H1 (cell line): ENCODE measurements at regions not wholly inside any gene's neighbourhood (a gene's known extent, or its start where the extent isn't known, plus 50 kb on each side); places are given as distances from the start of the nearest gene placed in this dataset.

Source experiments
- CTCF ChIA-PET: fragments of 300-600 bp; sonication (Branson Sonifier 250); formaldehyde crosslinking; loops from one replicate; lab custom pipeline; 2021; ENCODE audit not compliant: partially characterized antibody; lab: Charles Lee
- POLR2A ChIA-PET: fragments of 300-600 bp; sonication (Branson Sonifier 250); formaldehyde crosslinking; loops from one replicate; lab custom pipeline; 2021; ENCODE audit warnings: inconsistent platforms; ENCODE audit not compliant: partially characterized antibody; lab: Charles Lee
- DNase-seq, 2 experiments: peaks; one replicate each; pipeline versions ENCODE4 v3.0.0 to v3.0.0-alpha.2; 2010 to 2022; ENCODE audit warnings: low spot score in 2 of 2, low read depth in 1 of 2, mixed read lengths in 1 of 2
- FAIRE-seq: peaks from 2 replicates; lab custom pipeline; 2011; peaks lifted over from hg19 to GRCh38; lab: Jason Lieb, UNC
- H2AFZ ChIP-seq: 2 replicates; pipeline ENCODE4 v1.8.1; 2012; ENCODE audit warnings: low read length, inconsistent platforms
- H2AK5ac ChIP-seq: 2 replicates; pipeline ENCODE4 v1.6.1; 2013; ENCODE audit warnings: low read depth, low read length
- H2BK120ac ChIP-seq: replicated peaks from 2 replicates; pipeline ENCODE3; 2013; ENCODE audit warnings: low read depth, low read length, inconsistent platforms
- H2BK12ac ChIP-seq: 2 replicates; pipeline ENCODE4 v1.6.1; 2013; ENCODE audit warnings: low read depth, low read length
- H2BK15ac ChIP-seq: 2 replicates; pipeline ENCODE4 v1.6.1; 2013; ENCODE audit warnings: low read length
- H2BK20ac ChIP-seq: 2 replicates; pipeline ENCODE4 v1.6.1; 2013; ENCODE audit warnings: low read length
- H2BK5ac ChIP-seq: 2 replicates; pipeline ENCODE4 v1.6.1; 2013; ENCODE audit warnings: low read depth, low read length
- H3K14ac ChIP-seq: 2 replicates; pipeline ENCODE4 v1.6.1; 2013; ENCODE audit warnings: inconsistent platforms; ENCODE audit not compliant: insufficient read length
- H3K18ac ChIP-seq: 2 replicates; pipeline ENCODE4 v1.6.1; 2013; ENCODE audit warnings: low read length; ENCODE audit errors: extremely low read depth
- H3K23ac ChIP-seq: 2 replicates; pipeline ENCODE4 v1.6.1; 2013; ENCODE audit warnings: inconsistent platforms; ENCODE audit not compliant: insufficient read length
- H3K23me2 ChIP-seq: 2 replicates; pipeline ENCODE4 v1.6.1; 2013; ENCODE audit warnings: low read depth, low read length
- H3K27ac ChIP-seq: 2 replicates; pipeline ENCODE4 v1.6.1; 2011; ENCODE audit warnings: low read depth, low read length, inconsistent platforms
- H3K27me3 ChIP-seq, 4 experiments: replicated peaks in 1 of 4; 1 replicate in 1 of 4; 2 replicates in 3 of 4; pipeline versions ENCODE4 v1.6.1 to v1.8.1; 2011 to 2013; ENCODE audit warnings: low read length in 3 of 4, mild to moderate bottlenecking in 3 of 4, inconsistent platforms in 2 of 4, mixed read lengths in 2 of 4, moderate library complexity in 1 of 4; ENCODE audit not compliant: control insufficient read depth in 3 of 4, insufficient read depth in 3 of 4; ENCODE audit errors: extremely low read depth in 1 of 4
- H3K36me3 ChIP-seq, 4 experiments: 2 replicates each; pipeline versions ENCODE4 v1.6.1 to v1.8.1; 2011 to 2013; ENCODE audit warnings: mild to moderate bottlenecking in 4 of 4, low read length in 3 of 4, moderate library complexity in 2 of 4, control low read depth in 1 of 4, inconsistent platforms in 1 of 4; ENCODE audit not compliant: insufficient read depth in 4 of 4, control insufficient read depth in 2 of 4
- H3K4ac ChIP-seq: replicated peaks from 2 replicates; pipeline ENCODE3; 2013; ENCODE audit warnings: low read length, low read depth, mixed read lengths, inconsistent platforms; ENCODE audit not compliant: insufficient read length
- H3K4me1 ChIP-seq, 4 experiments: replicated peaks in 1 of 4; 1 replicate in 1 of 4; 2 replicates in 3 of 4; pipeline versions ENCODE4 v1.6.1 to v1.8.1; 2011 to 2013; ENCODE audit warnings: low read length in 3 of 4, inconsistent platforms in 2 of 4, mixed read lengths in 1 of 4; ENCODE audit not compliant: insufficient read depth in 4 of 4, control insufficient read depth in 3 of 4
- H3K4me2 ChIP-seq, 2 experiments: 2 replicates each; pipeline versions ENCODE4 v1.6.1 to v1.8.1; 2011 to 2013; ENCODE audit warnings: low read depth in 2 of 2, low read length in 2 of 2, control low read depth in 1 of 2, inconsistent platforms in 1 of 2, mild to moderate bottlenecking in 1 of 2; ENCODE audit not compliant: insufficient read depth in 1 of 2
- H3K4me3 ChIP-seq, 4 experiments: fragments of 200-600, 300-600 bp in 1 of 4; sonication (generic), shearing (Covaris generic), sonication (Bioruptor Twin) in 1 of 4; 2 replicates each; pipeline versions ENCODE4 v1.5.1 to v1.8.1; 2011 to 2016; ENCODE audit warnings: low read length in 4 of 4, low read depth in 3 of 4, control low read depth in 2 of 4, inconsistent platforms in 2 of 4, mild to moderate bottlenecking in 2 of 4, mixed read lengths in 1 of 4, moderate library complexity in 1 of 4; ENCODE audit not compliant: insufficient read depth in 2 of 4; ENCODE audit errors: extremely low read depth in 1 of 4
- H3K56ac ChIP-seq: replicated peaks from 2 replicates; pipeline ENCODE3; 2013; ENCODE audit warnings: low read depth, mild to moderate bottlenecking, mixed read lengths, low read length, inconsistent platforms; ENCODE audit not compliant: insufficient read length
- H3K79me1 ChIP-seq: 2 replicates; pipeline ENCODE4 v1.6.1; 2013; ENCODE audit warnings: low read depth, low read length, control low read depth
- H3K79me2 ChIP-seq, 2 experiments: 2 replicates each; pipeline versions ENCODE4 v1.6.1 to v1.8.1; 2012 to 2013; ENCODE audit warnings: low read length in 2 of 2, mild to moderate bottlenecking in 2 of 2, inconsistent platforms in 1 of 2; ENCODE audit not compliant: insufficient read depth in 2 of 2, control insufficient read depth in 1 of 2
- H3K9ac ChIP-seq, 4 experiments: replicated peaks in 1 of 4; 1 replicate in 1 of 4; 2 replicates in 3 of 4; pipeline versions ENCODE4 v1.6.1 to v1.8.1; 2011 to 2013; ENCODE audit warnings: low read depth in 3 of 4, low read length in 3 of 4, control low read depth in 2 of 4, mild to moderate bottlenecking in 2 of 4, moderate library complexity in 2 of 4, inconsistent platforms in 1 of 4; ENCODE audit errors: extremely low read depth in 1 of 4
- H3K9me3 ChIP-seq, 2 experiments: 2 replicates each; pipeline versions ENCODE4 v1.6.1 to v1.8.1; 2012 to 2013; ENCODE audit warnings: mild to moderate bottlenecking in 2 of 2, moderate library complexity in 2 of 2, control low read depth in 1 of 2, inconsistent platforms in 1 of 2, low read depth in 1 of 2, low read length in 1 of 2, mixed read lengths in 1 of 2; ENCODE audit not compliant: insufficient read depth in 2 of 2
- H4K20me1 ChIP-seq, 2 experiments: replicated peaks in 1 of 2; 2 replicates each; pipeline versions ENCODE3 to v1.8.1; 2011 to 2013; ENCODE audit warnings: inconsistent platforms in 2 of 2, low read length in 2 of 2, mild to moderate bottlenecking in 1 of 2; ENCODE audit not compliant: insufficient read depth in 2 of 2, control insufficient read depth in 1 of 2
- H4K5ac ChIP-seq: 2 replicates; pipeline ENCODE4 v1.6.1; 2013; ENCODE audit warnings: low read length, low read depth, mixed read lengths, inconsistent platforms; ENCODE audit not compliant: insufficient read length
- H4K8ac ChIP-seq: 2 replicates; pipeline ENCODE4 v1.8.0; 2013; ENCODE audit warnings: mild to moderate bottlenecking, moderate library complexity, low read length, inconsistent platforms; ENCODE audit not compliant: insufficient read depth; ENCODE audit errors: extremely low read depth
- H4K91ac ChIP-seq: replicated peaks from 2 replicates; pipeline ENCODE3; 2013; ENCODE audit warnings: low read length, mixed read lengths, inconsistent platforms; ENCODE audit not compliant: insufficient read length
- CBX5 ChIP-seq: fragments of 300-800, 300-1000 bp; sonication (generic); IDR thresholded peaks from 2 replicates; pipeline ENCODE4 v1.7.1; 2016; ENCODE audit warnings: antibody characterized with exemption, low read length, low read depth
- CEBPB ChIP-seq: IDR thresholded peaks from 2 replicates; pipeline ENCODE4 v1.6.1; 2012; ENCODE audit warnings: low read depth, low read length
- CREB1 ChIP-seq: IDR thresholded peaks from 2 replicates; pipeline ENCODE4 v1.6.1; 2012; ENCODE audit warnings: inconsistent platforms
- CTBP2 ChIP-seq: IDR thresholded peaks from 2 replicates; pipeline ENCODE4 v1.7.0; 2011; ENCODE audit warnings: borderline replicate concordance, mild to moderate bottlenecking, moderate library complexity, mixed read lengths, low read length; ENCODE audit not compliant: insufficient read depth, insufficient read length
- EP300 ChIP-seq, 2 experiments: IDR thresholded peaks; 1 replicate in 1 of 2; 2 replicates in 1 of 2; pipeline ENCODE4 v1.6.1; 2011 to 2012; ENCODE audit warnings: low read depth in 2 of 2, low read length in 2 of 2, mild to moderate bottlenecking in 2 of 2, borderline replicate concordance in 1 of 2, inconsistent platforms in 1 of 2, moderate library complexity in 1 of 2
- EZH2 ChIP-seq: fragments of 200-600 bp; sonication (generic); IDR thresholded peaks from 2 replicates; pipeline ENCODE4 v1.7.1; 2012; ENCODE audit warnings: low read depth, mild to moderate bottlenecking, moderate library complexity, low read length, inconsistent platforms; ENCODE audit not compliant: severe bottlenecking
- GABPA ChIP-seq: IDR thresholded peaks from 2 replicates; pipeline ENCODE4 v1.6.1; 2011; ENCODE audit warnings: mild to moderate bottlenecking, low read length, moderate library complexity, borderline replicate concordance; ENCODE audit not compliant: insufficient read depth
- PHF8 ChIP-seq: fragments of 200-600 bp; sonication (generic); conservative IDR thresholded peaks from 2 replicates; pipeline ENCODE4 v1.7.1; 2012; ENCODE audit warnings: low read depth, mild to moderate bottlenecking, inconsistent platforms, low read length, moderate library complexity
- POLR2AphosphoS5 ChIP-seq: IDR thresholded peaks from 2 replicates; pipeline ENCODE4 v1.6.1; 2011; ENCODE audit warnings: low read depth, low read length
- RBBP5 ChIP-seq: IDR thresholded peaks from 2 replicates; pipeline ENCODE4 v1.7.1; 2012; ENCODE audit warnings: low read depth, mild to moderate bottlenecking, inconsistent platforms, low read length, moderate library complexity, borderline replicate concordance
- RNF2 ChIP-seq: fragments of 200-900, 300-1000 bp; sonication (generic); IDR thresholded peaks from 2 replicates; pipeline ENCODE4 v1.7.1; 2016; ENCODE audit warnings: borderline replicate concordance, low read depth, mild to moderate bottlenecking, antibody characterized with exemption, low read length; ENCODE audit not compliant: poor library complexity, severe bottlenecking; ENCODE audit errors: missing control alignments
- SIN3A ChIP-seq, 2 experiments: IDR thresholded peaks in 1 of 2; conservative IDR thresholded peaks in 1 of 2; 2 replicates each; pipeline ENCODE4 v1.6.1; 2011 to 2012; ENCODE audit warnings: low read length in 2 of 2, improper control_type of control experiment in 1 of 2, low read depth in 1 of 2, mild to moderate bottlenecking in 1 of 2
- YY1 ChIP-seq: IDR thresholded peaks from 2 replicates; pipeline ENCODE4 v1.6.1; 2011; ENCODE audit warnings: low read depth, mild to moderate bottlenecking, low read length
- WGBS, 2 experiments: shearing (Covaris generic) in 1 of 2; methylation state at CpG; one replicate each; pipeline versions ENCODE4 v1.1.6 to v1.1.7; 2013 to 2015; ENCODE audit warnings: low lambda C conversion rate in 2 of 2, mixed read lengths in 2 of 2, inconsistent platforms in 1 of 2, low coverage in 1 of 2, missing lambda C conversion rate in 1 of 2; ENCODE audit not compliant: insufficient replicate concordance in 2 of 2, insufficient coverage in 1 of 2, insufficient read length in 1 of 2; ENCODE audit errors: extremely low coverage in 1 of 2, missing lambda C conversion rate in 1 of 2; 5-methylcytosine and 5-hydroxymethylcytosine counted together

GRCh38 chr17:11138023-11138422 lies 103.0 kb upstream of the SHISA6 start:
- H3K27ac ChIP-seq = no peak overlapping the region
- no peak overlapping the region for H2BK120ac ChIP-seq
- no peaks in the 10 kb centered on the region for H3K23me2 ChIP-seq
- no peak overlapping the region for H4K5ac ChIP-seq
- H2BK12ac ChIP-seq = no peak overlapping the region
- no peak overlapping the region for H3K56ac ChIP-seq
- no peaks in the 10 kb centered on the region for H3K79me1 ChIP-seq
- FAIRE-seq (no peak), DNase-seq (no peak)
- POLR2A ChIA-PET = no interaction called here
- H4K91ac ChIP-seq = no peak overlapping the region
- CTCF ChIA-PET = interaction anchor here (0.7 to 17.4 kb wide), 3 partner anchors 17 to 259 kb away, joined by 3 to 353 read pairs (median 3); no protein-coding TSS in a partner anchor
- 91% methylated on average over 5 of the region's 5 CpGs; no CpG with 5 or more reads in 1 of the 2 experiments for WGBS, 2 experiments
- no peak overlapping the region for H2BK15ac ChIP-seq
- no peak overlapping the region for H2BK20ac ChIP-seq
- no peak overlapping the region for H2BK5ac ChIP-seq
- H3K9me3 ChIP-seq = no peaks in the 10 kb centered on the region
- H2AK5ac ChIP-seq = no peak overlapping the region
- no peak overlapping the region for H3K4me3 ChIP-seq
- no peak overlapping the region for H3K4ac ChIP-seq
- no peaks in the 10 kb centered on the region for H3K79me2 ChIP-seq
- H2AFZ ChIP-seq = no peak overlapping the region
- no peak overlapping the region for H3K14ac ChIP-seq
- no peaks in the 10 kb centered on the region for H3K4me1 ChIP-seq
- no peak overlapping the region for H3K18ac ChIP-seq
- H3K9ac ChIP-seq = no peak overlapping the region
- no peaks in the 10 kb centered on the region for H3K36me3 ChIP-seq
- no peak overlapping the region for H3K4me2 ChIP-seq
- H3K23ac ChIP-seq = no peak overlapping the region
- H3K27me3 ChIP-seq = no peaks in the 10 kb centered on the region; a peak in 1 of 7 replicates
- H4K8ac ChIP-seq = no peak overlapping the region
- no peaks in the 10 kb centered on the region for H4K20me1 ChIP-seq
- TF ChIP-seq GABPA = no peak
- no peak for TF ChIP-seq RNF2
- no peak for TF ChIP-seq PHF8
- no peak for TF ChIP-seq POLR2AphosphoS5
- no peak for TF ChIP-seq CBX5
- TF ChIP-seq YY1 = no peak
- no peak for TF ChIP-seq CEBPB
- no peak for TF ChIP-seq EZH2
- TF ChIP-seq EP300 (IDR thresholded peaks at IDR 0.05; ENCODE audit: borderline replicate concordance in 1 of 2, low read depth in 2 of 2, low read length in 2 of 2) = no peak
- no peak for TF ChIP-seq RBBP5
- no peak for TF ChIP-seq CTBP2
- TF ChIP-seq SIN3A (conservative IDR thresholded peaks at IDR 0.05 in 1 of 2, IDR thresholded peaks at IDR 0.05 in 1 of 2; ENCODE audit: low read depth in 1 of 2, low read length in 2 of 2) = no peak
- no peak for TF ChIP-seq CREB1
